GM19035 (cell line): ENCODE measurements at regions not wholly inside any gene's neighbourhood (a gene's known extent, or its start where the extent isn't known, plus 50 kb on each side); places are given as distances from the start of the nearest gene placed in this dataset.

ENCODE experiments used
- ATAC-seq: cut with Tn5 transposase; IDR thresholded peaks from one replicate; pipeline ENCODE4 v1.9.1; 2021; ENCODE audit not compliant: unreplicated experiment

GRCh38 chr6:66900133-66901083 is 1193.4 kb upstream of the EYS start:
- ATAC-seq: no peak

GRCh38 chr6:66897576-66897975 is 1190.5 kb upstream of the EYS start:
- ATAC-seq: no peak

- ATAC-seq: no peak
Measured at GRCh38 chr6:66896415-66896814, 1189.4 kb upstream of the EYS start.

- no peak for ATAC-seq
Measured at GRCh38 chr6:66883453-66883852, 1176.4 kb upstream of the EYS start.

- no peak for ATAC-seq
Measured at GRCh38 chr6:66866801-66867200, 1159.8 kb upstream of the EYS start.

GRCh38 chr6:66865771-66866170 is 1158.7 kb upstream of the EYS start:
- ATAC-seq: no peak

GRCh38 chr6:66861007-66861541 is 1154.0 kb upstream of the EYS start:
- no peak for ATAC-seq

- ATAC-seq: no peak
Measured at GRCh38 chr6:66860328-66860727, 1153.3 kb upstream of the EYS start.

- no peak for ATAC-seq
Measured at GRCh38 chr6:66858196-66858595, 1151.2 kb upstream of the EYS start.

- no peak for ATAC-seq
Measured at GRCh38 chr6:66854014-66854413, 1147.0 kb upstream of the EYS start.

- ATAC-seq: no peak
Measured at GRCh38 chr6:66851930-66852329, 1144.9 kb upstream of the EYS start.

GRCh38 chr6:66849843-66850242 is 1142.8 kb upstream of the EYS start:
- no peak for ATAC-seq

GRCh38 chr6:66848244-66848953 is 1141.4 kb upstream of the EYS start:
- ATAC-seq: no peak

- no peak for ATAC-seq
Measured at GRCh38 chr6:66838764-66839163, 1131.7 kb upstream of the EYS start.

GRCh38 chr6:66825539-66825938 is 1118.5 kb upstream of the EYS start:
- no peak for ATAC-seq

- no peak for ATAC-seq
Measured at GRCh38 chr6:66814156-66814555, 1107.1 kb upstream of the EYS start.

- ATAC-seq: no peak
Measured at GRCh38 chr6:66808771-66809170, 1101.7 kb upstream of the EYS start.

- ATAC-seq: no peak
Measured at GRCh38 chr6:66796987-66797386, 1090.0 kb upstream of the EYS start.

- no peak for ATAC-seq
Measured at GRCh38 chr6:66788579-66788978, 1081.6 kb upstream of the EYS start.

GRCh38 chr6:66772800-66773199 is 1065.8 kb upstream of the EYS start:
- no peak for ATAC-seq

- ATAC-seq: no peak
Measured at GRCh38 chr6:66771626-66772025, 1064.6 kb upstream of the EYS start.

- no peak for ATAC-seq
Measured at GRCh38 chr6:66751630-66752029, 1044.6 kb upstream of the EYS start.
